ENCODE measurements at regions not wholly inside any gene's neighbourhood (a gene's known extent, or its start where the extent isn't known, plus 50 kb on each side); places are given as distances from the start of the nearest gene placed in this dataset.

DNA sequence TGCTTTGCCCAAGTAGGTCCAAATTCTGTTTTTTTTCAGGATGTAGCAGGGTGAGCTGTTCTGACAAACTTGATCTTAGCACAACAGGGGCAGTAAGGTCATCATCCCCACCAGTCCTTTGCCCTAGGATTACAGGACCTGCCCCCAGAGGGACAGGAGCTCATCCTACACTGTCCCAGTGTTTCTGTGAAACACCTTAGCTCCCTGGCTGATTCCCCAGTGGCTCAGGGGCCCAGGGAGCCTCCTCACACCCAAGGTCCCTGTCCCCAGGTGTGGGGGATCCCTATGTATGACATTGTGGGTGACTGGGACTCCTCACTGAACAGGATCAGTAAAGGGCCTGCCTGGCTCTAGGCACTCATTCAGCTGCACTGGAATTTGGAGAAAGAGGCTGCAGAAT is 191.2 kb downstream of the ANKRD30B start:
- TF ChIP-seq, protein P1, sequence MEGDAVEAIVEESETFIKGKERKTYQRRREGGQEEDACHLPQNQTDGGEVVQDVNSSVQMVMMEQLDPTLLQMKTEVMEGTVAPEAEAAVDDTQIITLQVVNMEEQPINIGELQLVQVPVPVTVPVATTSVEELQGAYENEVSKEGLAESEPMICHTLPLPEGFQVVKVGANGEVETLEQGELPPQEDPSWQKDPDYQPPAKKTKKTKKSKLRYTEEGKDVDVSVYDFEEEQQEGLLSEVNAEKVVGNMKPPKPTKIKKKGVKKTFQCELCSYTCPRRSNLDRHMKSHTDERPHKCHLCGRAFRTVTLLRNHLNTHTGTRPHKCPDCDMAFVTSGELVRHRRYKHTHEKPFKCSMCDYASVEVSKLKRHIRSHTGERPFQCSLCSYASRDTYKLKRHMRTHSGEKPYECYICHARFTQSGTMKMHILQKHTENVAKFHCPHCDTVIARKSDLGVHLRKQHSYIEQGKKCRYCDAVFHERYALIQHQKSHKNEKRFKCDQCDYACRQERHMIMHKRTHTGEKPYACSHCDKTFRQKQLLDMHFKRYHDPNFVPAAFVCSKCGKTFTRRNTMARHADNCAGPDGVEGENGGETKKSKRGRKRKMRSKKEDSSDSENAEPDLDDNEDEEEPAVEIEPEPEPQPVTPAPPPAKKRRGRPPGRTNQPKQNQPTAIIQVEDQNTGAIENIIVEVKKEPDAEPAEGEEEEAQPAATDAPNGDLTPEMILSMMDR (IDR thresholded peaks at IDR 0.05), result no peak
- TF ChIP-seq POLR2A (IDR thresholded peaks at IDR 0.05), result no peak

Measured in esophagus squamous epithelium (tissue), 4 donors.